GM12873 (cell line): ENCODE measurements at regions not wholly inside any gene's neighbourhood (a gene's known extent, or its start where the extent isn't known, plus 50 kb on each side); places are given as distances from the start of the nearest gene placed in this dataset.

ENCODE experiments used
- CTCF ChIP-seq: IDR thresholded peaks from 2 replicates; pipeline ENCODE4 v1.5.1; 2012; ENCODE audit warnings: low read depth, mild to moderate bottlenecking, moderate library complexity, low read length, control low read depth; ENCODE audit not compliant: insufficient read depth; ENCODE audit errors: missing control alignments

GRCh38 chr13:47112205-47112902, 215.5 kb upstream of the HTR2A start:
- no peak for TF ChIP-seq CTCF

GRCh38 chr13:47111499-47111898, 214.6 kb upstream of the HTR2A start:
- no peak for TF ChIP-seq CTCF

GRCh38 chr13:47110833-47111240, 214.0 kb upstream of the HTR2A start:
- no peak for TF ChIP-seq CTCF

- TF ChIP-seq CTCF: no peak
Measured at GRCh38 chr13:47110141-47110540, 213.3 kb upstream of the HTR2A start.

GRCh38 chr13:47109028-47109427, 212.2 kb upstream of the HTR2A start:
- TF ChIP-seq CTCF: no peak

- no peak for TF ChIP-seq CTCF
Measured at GRCh38 chr13:47100214-47100853, 203.5 kb upstream of the HTR2A start.

GRCh38 chr13:47094734-47095434, 198.0 kb upstream of the HTR2A start:
- TF ChIP-seq CTCF: no peak
